Mammary epithelial cell (primary cell): ENCODE measurements at regions not wholly inside any gene's neighbourhood (a gene's known extent, or its start where the extent isn't known, plus 50 kb on each side); places are given as distances from the start of the nearest gene placed in this dataset.

Source experiments
- CTCF ChIP-seq, 2 donors: IDR thresholded peaks in 1 of 2; conservative IDR thresholded peaks in 1 of 2; 2 replicates each; pipeline ENCODE4 v1.5.1; 2011 to 2012; ENCODE audit warnings: inconsistent platforms in 2 of 2, low read length in 2 of 2, mild to moderate bottlenecking in 2 of 2, control low read depth in 1 of 2, low read depth in 1 of 2; ENCODE audit not compliant: insufficient read depth in 1 of 2; ENCODE audit errors: extremely low read depth in 1 of 2
- EZH2 ChIP-seq: IDR thresholded peaks from 2 replicates; pipeline ENCODE4 v1.6.1; 2012; ENCODE audit warnings: low read length, inconsistent platforms, borderline replicate concordance

- no peak for TF ChIP-seq CTCF (conservative IDR thresholded peaks at IDR 0.05 in 1 of 2, IDR thresholded peaks at IDR 0.05 in 1 of 2; ENCODE audit: extremely low read depth in 1 of 2, insufficient read depth in 1 of 2, low read depth in 1 of 2, low read length in 2 of 2)
- TF ChIP-seq EZH2: no peak
Measured at GRCh38 chr9:84511651-84512050, 157.9 kb upstream of the NTRK2 start.
